Stomach smooth muscle (tissue), 2 donors: ENCODE measurements at regions not wholly inside any gene's neighbourhood (a gene's known extent, or its start where the extent isn't known, plus 50 kb on each side); places are given as distances from the start of the nearest gene placed in this dataset.

Experiments
- H3K27ac ChIP-seq: one replicate; pipeline ENCODE4 v1.7.0; 2013; ENCODE audit warnings: mild to moderate bottlenecking, low read length, inconsistent platforms
- H3K27me3 ChIP-seq, 2 donors: one replicate each; pipeline ENCODE4 v1.7.0; 2013; ENCODE audit warnings: low read length in 2 of 2; ENCODE audit not compliant: insufficient read depth in 2 of 2, control insufficient read depth in 1 of 2
- H3K36me3 ChIP-seq, 2 donors: one replicate each; pipeline ENCODE4 v1.7.0; 2013; ENCODE audit warnings: low read length in 2 of 2; ENCODE audit not compliant: control insufficient read depth in 2 of 2, insufficient read depth in 2 of 2
- H3K4me1 ChIP-seq: one replicate; pipeline ENCODE4 v1.7.0; 2013; ENCODE audit warnings: low read length; ENCODE audit not compliant: control insufficient read depth, insufficient read depth
- H3K4me3 ChIP-seq, 2 donors: one replicate each; pipeline ENCODE4 v1.7.0; 2013; ENCODE audit warnings: low read length in 2 of 2
- H3K9ac ChIP-seq, 2 donors: one replicate each; pipeline ENCODE4 v1.7.0; 2013; ENCODE audit warnings: low read length in 2 of 2, mild to moderate bottlenecking in 1 of 2
- H3K9me3 ChIP-seq, 2 donors: one replicate each; pipeline ENCODE4 v1.7.0; 2013; ENCODE audit warnings: low read length in 2 of 2; ENCODE audit not compliant: control insufficient read depth in 2 of 2
- donor health status: healthy.
- donor health status: Pancreatic carcinoma.

- no peak overlapping the region for H3K4me3 ChIP-seq
- H3K4me1 ChIP-seq: peaks cover 16% of the 10 kb centered on the region
- no peak overlapping the region for H3K9ac ChIP-seq
- peaks cover 9 to 10% of the 10 kb centered on the region in 2 donors for H3K27me3 ChIP-seq
- H3K27ac ChIP-seq: no peak overlapping the region
- H3K9me3 ChIP-seq: no peaks in the 10 kb centered on the region
- no peaks in the 10 kb centered on the region for H3K36me3 ChIP-seq
Observed at GRCh38 chr9:134236001-134236421, 71.6 kb upstream of the RNU6ATAC start.

GRCh38 chr9:134236935-134237629 is 72.7 kb upstream of the RNU6ATAC start:
- Histone ChIP-seq H3K27ac (no peak overlapping the region), H3K4me3 (no peak overlapping the region), H3K27me3 (peaks cover 9 to 15% of the 10 kb centered on the region in 2 donors), H3K36me3 (no peaks in the 10 kb centered on the region), H3K4me1 (peaks cover 5% of the 10 kb centered on the region), H3K9me3 (no peaks in the 10 kb centered on the region), H3K9ac (no peak overlapping the region)

- H3K9me3 ChIP-seq: no peaks in the 10 kb centered on the region
- peaks cover 9 to 15% of the 10 kb centered on the region in 2 donors for H3K27me3 ChIP-seq
- H3K4me3 ChIP-seq: no peak overlapping the region
- H3K9ac ChIP-seq: no peak overlapping the region
- H3K36me3 ChIP-seq: no peaks in the 10 kb centered on the region
- peaks cover 4% of the 10 kb centered on the region for H3K4me1 ChIP-seq
- H3K27ac ChIP-seq: no peak overlapping the region
Observed at GRCh38 chr9:134237630-134238265, 73.4 kb upstream of the RNU6ATAC start.

DNA sequence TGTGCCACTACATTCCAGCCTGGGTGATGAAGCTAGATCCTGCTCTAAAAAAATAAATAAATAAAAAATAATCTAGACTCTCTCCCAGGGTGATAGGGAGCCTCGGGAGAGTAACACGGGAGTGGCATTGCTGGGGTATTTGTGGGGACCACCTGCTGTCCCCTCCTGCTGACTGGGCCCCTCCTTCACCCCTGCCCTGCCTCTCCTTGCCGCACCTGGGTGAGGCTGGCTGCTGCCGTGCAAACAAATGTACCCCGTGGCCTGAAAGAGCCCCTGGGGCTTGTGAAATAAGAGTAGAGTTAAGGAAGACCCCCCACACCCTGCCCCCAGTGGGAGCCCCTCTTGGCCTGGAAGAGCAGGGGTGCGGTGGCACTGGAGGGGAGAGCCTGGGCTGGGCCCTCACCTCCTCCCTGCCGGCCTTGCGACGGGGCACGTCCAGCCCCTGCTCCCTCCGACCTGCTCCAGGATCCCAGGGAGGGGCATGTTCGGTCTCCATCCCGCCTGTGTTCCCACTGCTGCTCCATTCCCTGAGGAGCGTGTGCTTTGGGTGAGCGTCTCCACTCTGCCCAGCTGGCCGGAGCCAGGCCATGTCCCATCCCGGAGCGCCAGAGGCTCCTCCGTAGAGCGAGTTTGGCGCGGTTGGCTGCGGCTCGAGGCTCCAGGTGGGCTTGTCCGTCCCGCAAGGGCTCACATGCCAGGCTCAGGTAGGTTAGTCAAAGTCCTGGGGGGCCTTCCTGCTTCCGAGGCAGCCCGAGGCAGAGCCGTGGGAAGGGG is 75.0 kb upstream of the RNU6ATAC start:
- H3K27ac ChIP-seq: no peak overlapping the region
- peaks cover 9 to 15% of the 10 kb centered on the region in 2 donors for H3K27me3 ChIP-seq
- peaks cover 2% of the 10 kb centered on the region for H3K4me1 ChIP-seq
- no peak overlapping the region for H3K9ac ChIP-seq
- no peaks in the 10 kb centered on the region for H3K36me3 ChIP-seq
- no peak overlapping the region for H3K4me3 ChIP-seq
- H3K9me3 ChIP-seq: no peaks in the 10 kb centered on the region

DNA sequence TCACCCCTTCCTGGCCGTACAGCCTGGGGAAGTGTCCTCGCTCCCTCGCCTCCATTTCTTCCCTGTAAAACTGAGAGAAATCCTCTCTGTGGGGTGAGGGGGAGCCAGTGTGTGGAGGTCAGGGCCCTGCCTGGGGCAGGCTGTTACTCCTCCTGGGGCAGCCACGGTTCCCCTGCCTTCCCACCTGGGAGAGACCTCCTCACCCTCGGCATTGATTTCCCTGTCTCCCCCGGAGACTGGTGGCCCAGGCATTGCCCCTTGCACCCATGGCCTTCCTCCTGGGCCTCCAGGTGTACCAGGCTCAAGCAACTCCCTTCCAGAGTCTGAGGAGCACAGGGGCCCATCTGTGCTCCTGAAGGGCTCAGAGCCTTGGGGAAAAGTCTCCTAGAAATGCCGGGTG is 75.6 kb upstream of the RNU6ATAC start:
- Histone ChIP-seq H3K27me3 (peaks cover 9 to 15% of the 10 kb centered on the region in 2 donors), H3K27ac (no peak overlapping the region), H3K9ac (no peak overlapping the region), H3K4me1 (peaks cover 2% of the 10 kb centered on the region), H3K36me3 (no peaks in the 10 kb centered on the region), H3K9me3 (no peaks in the 10 kb centered on the region), H3K4me3 (no peak overlapping the region)

DNA sequence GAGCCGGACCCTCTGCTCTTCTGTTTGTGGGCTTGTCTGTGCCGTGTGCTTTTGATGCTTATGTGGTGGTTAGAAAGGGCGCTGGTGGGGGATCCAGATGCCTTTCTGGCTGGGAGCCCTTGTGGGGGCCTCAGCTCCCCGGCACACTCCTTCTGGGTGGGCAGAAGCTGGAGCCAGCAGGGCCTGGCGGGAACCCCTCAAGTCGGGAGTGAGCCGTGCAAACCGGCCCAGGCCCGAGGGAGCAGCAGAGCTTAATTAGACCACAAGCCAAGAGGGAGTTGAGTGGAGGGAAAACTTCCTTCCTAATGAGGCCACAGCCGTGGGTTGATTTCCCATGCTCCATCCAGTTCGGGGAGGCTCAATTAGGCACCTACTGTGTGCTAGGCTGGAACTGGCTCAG is 76.0 kb upstream of the RNU6ATAC start:
- Histone ChIP-seq H3K4me1 (peaks cover 2% of the 10 kb centered on the region), H3K27me3 (peaks cover 11 to 15% of the 10 kb centered on the region in 2 donors), H3K27ac (no peak overlapping the region), H3K9me3 (no peaks in the 10 kb centered on the region), H3K36me3 (no peaks in the 10 kb centered on the region), H3K9ac (no peak overlapping the region), H3K4me3 (no peak overlapping the region)

DNA sequence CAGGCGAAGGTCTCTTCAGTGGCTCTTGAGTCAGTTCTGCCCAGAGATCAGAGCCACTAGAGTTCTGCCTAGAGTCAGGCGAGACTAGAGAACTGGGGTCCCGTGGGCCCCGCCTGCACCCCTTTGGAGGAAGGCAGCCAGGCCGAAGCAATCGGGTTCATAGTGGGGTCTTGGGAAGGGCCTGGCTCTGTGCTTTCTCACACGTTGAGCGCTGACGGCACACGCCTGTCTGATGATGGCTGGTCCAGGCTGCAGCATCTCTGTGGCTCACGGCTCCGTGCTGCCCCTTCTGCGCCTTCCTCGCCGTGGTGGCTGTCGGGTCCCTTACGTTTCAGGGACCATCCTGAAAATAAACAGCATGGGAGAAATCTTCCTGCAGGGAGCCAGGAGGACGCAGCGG is 78.3 kb upstream of the RNU6ATAC start:
- Histone ChIP-seq H3K9ac (no peak overlapping the region), H3K27ac (no peak overlapping the region), H3K4me1 (no peaks in the 10 kb centered on the region), H3K4me3 (no peak overlapping the region), H3K9me3 (no peaks in the 10 kb centered on the region), H3K27me3 (peaks cover 11 to 15% of the 10 kb centered on the region in 2 donors), H3K36me3 (no peaks in the 10 kb centered on the region)

- Histone ChIP-seq H3K9ac (no peak overlapping the region), H3K36me3 (no peaks in the 10 kb centered on the region)
Observed at GRCh38 chr9:134243778-134244467, 79.6 kb upstream of the RNU6ATAC start.

DNA sequence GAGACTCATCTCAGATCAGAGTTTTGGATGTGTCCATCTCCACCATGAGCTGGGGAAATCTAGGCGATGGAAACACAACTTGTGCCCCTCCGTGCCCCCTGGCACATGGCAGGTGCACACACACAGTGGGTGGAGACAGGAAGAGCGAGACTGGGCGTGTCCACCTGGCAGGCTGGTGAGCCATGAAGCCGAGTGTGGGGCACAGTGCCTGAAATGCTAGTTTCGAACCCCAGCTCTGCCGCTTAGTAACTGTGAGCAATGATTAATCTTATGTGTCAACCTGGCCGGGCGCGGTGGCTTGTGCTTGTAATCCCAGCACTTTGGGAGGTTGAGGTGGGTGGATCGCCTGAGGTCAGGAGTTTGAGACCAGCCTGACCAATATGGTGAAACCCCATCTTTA is 80.8 kb upstream of the RNU6ATAC start:
- H3K4me1 ChIP-seq: no peaks in the 10 kb centered on the region

More at GRCh38 chr9:134243778-134244467, 79.6 kb upstream of the RNU6ATAC start:
- H3K27me3 ChIP-seq: peaks cover 8 to 15% of the 10 kb centered on the region in 2 donors
- H3K27ac ChIP-seq: no peak overlapping the region
- H3K9me3 ChIP-seq: peaks cover 3 to 10% of the 10 kb centered on the region in 2 donors
- no peaks in the 10 kb centered on the region for H3K4me1 ChIP-seq
- H3K4me3 ChIP-seq: no peak overlapping the region

GRCh38 chr9:134247918-134248631 is 78.2 kb upstream of the RXRA start:
- Histone ChIP-seq H3K4me3 (no peak overlapping the region), H3K27me3 (peaks cover 0 to 4% of the 10 kb centered on the region in 2 donors), H3K9ac (no peak overlapping the region), H3K9me3 (peaks cover 3 to 13% of the 10 kb centered on the region in 2 donors), H3K4me1 (no peaks in the 10 kb centered on the region), H3K36me3 (no peaks in the 10 kb centered on the region), H3K27ac (no peak overlapping the region)

More for the DNA sequence above, 80.8 kb upstream of the RNU6ATAC start:
- Histone ChIP-seq H3K9me3 (peaks cover 3 to 13% of the 10 kb centered on the region in 2 donors), H3K27ac (no peak overlapping the region), H3K4me3 (no peak overlapping the region), H3K27me3 (peaks cover 5 to 11% of the 10 kb centered on the region in 2 donors), H3K36me3 (no peaks in the 10 kb centered on the region), H3K9ac (no peak overlapping the region)
